ENCODE measurements at regions not wholly inside any gene's neighbourhood (a gene's known extent, or its start where the extent isn't known, plus 50 kb on each side); places are given as distances from the start of the nearest gene placed in this dataset.

DNA sequence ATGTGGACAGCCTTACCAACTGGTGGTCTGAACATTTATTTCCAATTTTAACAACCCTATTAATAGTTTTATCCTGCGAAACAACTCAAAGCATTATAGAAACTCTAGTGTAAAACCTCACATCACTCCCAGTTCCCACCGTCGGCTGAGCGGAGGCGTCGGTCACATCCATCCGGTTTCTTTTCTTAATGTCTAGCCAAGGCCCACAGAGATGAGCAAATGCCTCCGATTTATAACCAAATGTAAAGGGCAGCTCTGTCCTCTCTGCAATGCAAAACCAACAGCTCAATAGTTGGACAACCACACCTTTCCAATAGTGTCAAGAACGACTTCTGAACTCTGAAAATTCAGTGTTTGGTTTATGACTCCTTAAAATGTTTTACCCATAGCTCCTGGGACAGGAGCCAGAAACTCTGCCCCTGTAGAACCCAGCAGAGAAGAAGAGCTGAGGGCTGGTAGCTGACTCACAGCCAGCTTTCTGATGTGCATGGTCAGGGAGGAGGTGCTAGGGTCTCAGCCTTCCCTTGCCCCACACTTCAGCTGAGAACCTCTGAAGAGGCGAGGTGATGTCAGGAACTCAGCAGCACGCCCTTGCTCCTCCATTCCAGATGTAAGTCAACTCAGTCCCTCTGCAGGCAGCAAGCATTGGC lies 90.2 kb upstream of the UQCRFS1 start:
- ATAC-seq (no peak), DNase-seq (no peak)
- H3K27me3 ChIP-seq: peaks cover 0 to 36% (median 15%) of the 10 kb centered on the region in 7 donors
- no peaks in the 10 kb centered on the region for H3K4me1 ChIP-seq
- H3K27ac ChIP-seq: no peak overlapping the region
- TF ChIP-seq, protein P1, sequence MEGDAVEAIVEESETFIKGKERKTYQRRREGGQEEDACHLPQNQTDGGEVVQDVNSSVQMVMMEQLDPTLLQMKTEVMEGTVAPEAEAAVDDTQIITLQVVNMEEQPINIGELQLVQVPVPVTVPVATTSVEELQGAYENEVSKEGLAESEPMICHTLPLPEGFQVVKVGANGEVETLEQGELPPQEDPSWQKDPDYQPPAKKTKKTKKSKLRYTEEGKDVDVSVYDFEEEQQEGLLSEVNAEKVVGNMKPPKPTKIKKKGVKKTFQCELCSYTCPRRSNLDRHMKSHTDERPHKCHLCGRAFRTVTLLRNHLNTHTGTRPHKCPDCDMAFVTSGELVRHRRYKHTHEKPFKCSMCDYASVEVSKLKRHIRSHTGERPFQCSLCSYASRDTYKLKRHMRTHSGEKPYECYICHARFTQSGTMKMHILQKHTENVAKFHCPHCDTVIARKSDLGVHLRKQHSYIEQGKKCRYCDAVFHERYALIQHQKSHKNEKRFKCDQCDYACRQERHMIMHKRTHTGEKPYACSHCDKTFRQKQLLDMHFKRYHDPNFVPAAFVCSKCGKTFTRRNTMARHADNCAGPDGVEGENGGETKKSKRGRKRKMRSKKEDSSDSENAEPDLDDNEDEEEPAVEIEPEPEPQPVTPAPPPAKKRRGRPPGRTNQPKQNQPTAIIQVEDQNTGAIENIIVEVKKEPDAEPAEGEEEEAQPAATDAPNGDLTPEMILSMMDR (IDR thresholded peaks at IDR 0.05): no peak
- WGBS, 2 donors: 81 to 83% methylated on average over 11 of the region's 11 CpGs
- no peak overlapping the region for H3K4me3 ChIP-seq
- no peaks in the 10 kb centered on the region for H3K9me3 ChIP-seq
- H3K36me3 ChIP-seq: no peaks in the 10 kb centered on the region
- intact Hi-C loops (cut with DNase I): loop anchor here in 1 of 10 donors (5.0 kb wide), 1 partner anchor 811 kb away; no protein-coding TSS in a partner anchor

DNA sequence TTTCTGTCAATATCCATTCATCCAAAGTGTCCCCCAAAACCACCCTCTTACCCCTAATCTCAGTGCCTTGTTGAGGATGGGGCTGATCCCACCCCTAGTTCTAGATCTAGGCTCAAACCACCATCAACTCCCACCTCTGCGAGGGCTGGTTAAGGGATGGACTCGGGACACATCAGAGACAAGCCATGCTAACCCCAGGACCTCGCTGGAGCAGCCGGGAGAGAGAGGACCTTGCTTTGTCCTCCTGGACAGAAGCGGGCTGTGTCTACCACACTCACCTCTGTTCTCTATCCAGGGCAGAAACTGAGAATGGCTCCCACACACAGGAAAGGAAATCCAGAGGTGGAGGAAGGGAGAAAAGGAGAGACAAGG lies 90.8 kb upstream of the UQCRFS1 start:
- DNase-seq: no peak
- TF ChIP-seq, protein P1 (IDR thresholded peaks at IDR 0.05): no peak
- intact Hi-C loops (cut with DNase I): loop anchor here in 1 of 10 donors (5.0 kb wide), 1 partner anchor 811 kb away; no protein-coding TSS in a partner anchor
- Histone ChIP-seq H3K27me3 (peaks cover 0 to 36% (median 20%) of the 10 kb centered on the region in 7 donors), H3K9me3 (no peaks in the 10 kb centered on the region), H3K4me1 (no peaks in the 10 kb centered on the region), H3K4me3 (no peak overlapping the region), H3K36me3 (no peaks in the 10 kb centered on the region), H3K27ac (no peak overlapping the region)
- ATAC-seq: no peak
- 84 to 88% methylated on average over 5 of the region's 5 CpGs for whole genome bisulfite sequencing, 2 donors

GRCh38 chr19:29305268-29305667 lies 92.3 kb upstream of the UQCRFS1 start:
- Histone ChIP-seq H3K27ac (no peak overlapping the region), H3K4me1 (no peaks in the 10 kb centered on the region), H3K4me3 (no peak overlapping the region), H3K27me3 (peaks cover 0 to 45% (median 27%) of the 10 kb centered on the region in 7 donors), H3K36me3 (no peaks in the 10 kb centered on the region), H3K9me3 (no peaks in the 10 kb centered on the region)
- no peak for DNase-seq
- intact Hi-C loops (cut with DNase I): no loop called here
- TF ChIP-seq, protein P1 (IDR thresholded peaks at IDR 0.05): no peak
- 42 to 75% methylated on average over 1 of the region's 1 CpG for WGBS, 2 donors
- no peak for ATAC-seq

- TF ChIP-seq, protein P1 (IDR thresholded peaks at IDR 0.05): no peak
- 16% methylated on average over 12 of the region's 12 CpGs for WGBS, 2 donors
- Histone ChIP-seq H3K27me3 (peaks cover 0 to 74% (median 53%) of the 10 kb centered on the region in 7 donors), H3K4me3 (no peak overlapping the region), H3K27ac (no peak overlapping the region), H3K9me3 (no peaks in the 10 kb centered on the region), H3K36me3 (no peaks in the 10 kb centered on the region), H3K4me1 (no peaks in the 10 kb centered on the region)
- DNase-seq (no peak), ATAC-seq (no peak)
- intact Hi-C loops (cut with DNase I): no loop called here
Observed at GRCh38 chr19:29308977-29309590, 96.1 kb upstream of the UQCRFS1 start.
